ENCODE measurements at regions not wholly inside any gene's neighbourhood (a gene's known extent, or its start where the extent isn't known, plus 50 kb on each side); places are given as distances from the start of the nearest gene placed in this dataset.
A peak's percentile ranks its signal among the peaks of the same experiment; 100 is the strongest.

DNA sequence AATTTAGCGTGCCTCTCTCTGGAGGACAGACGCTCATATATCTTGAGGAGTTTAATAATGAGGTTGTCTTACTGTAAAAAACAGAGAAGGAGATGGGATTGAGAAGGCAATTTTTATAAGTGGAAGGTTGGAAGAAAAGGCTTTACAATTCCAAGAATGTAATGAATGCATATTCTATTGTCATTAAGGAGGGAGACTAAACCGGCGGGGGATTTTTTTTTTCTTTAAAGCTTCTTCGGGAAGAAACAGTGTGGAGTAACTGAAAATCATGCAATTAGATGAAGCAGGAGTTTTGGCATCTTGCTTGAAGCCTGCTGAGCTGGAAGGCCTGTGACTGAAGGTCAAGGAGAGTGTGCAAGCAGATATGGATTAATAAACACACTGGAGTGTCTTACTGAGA is 124.4 kb downstream of the HRH4 start:
- TF ChIP-seq, protein P1, sequence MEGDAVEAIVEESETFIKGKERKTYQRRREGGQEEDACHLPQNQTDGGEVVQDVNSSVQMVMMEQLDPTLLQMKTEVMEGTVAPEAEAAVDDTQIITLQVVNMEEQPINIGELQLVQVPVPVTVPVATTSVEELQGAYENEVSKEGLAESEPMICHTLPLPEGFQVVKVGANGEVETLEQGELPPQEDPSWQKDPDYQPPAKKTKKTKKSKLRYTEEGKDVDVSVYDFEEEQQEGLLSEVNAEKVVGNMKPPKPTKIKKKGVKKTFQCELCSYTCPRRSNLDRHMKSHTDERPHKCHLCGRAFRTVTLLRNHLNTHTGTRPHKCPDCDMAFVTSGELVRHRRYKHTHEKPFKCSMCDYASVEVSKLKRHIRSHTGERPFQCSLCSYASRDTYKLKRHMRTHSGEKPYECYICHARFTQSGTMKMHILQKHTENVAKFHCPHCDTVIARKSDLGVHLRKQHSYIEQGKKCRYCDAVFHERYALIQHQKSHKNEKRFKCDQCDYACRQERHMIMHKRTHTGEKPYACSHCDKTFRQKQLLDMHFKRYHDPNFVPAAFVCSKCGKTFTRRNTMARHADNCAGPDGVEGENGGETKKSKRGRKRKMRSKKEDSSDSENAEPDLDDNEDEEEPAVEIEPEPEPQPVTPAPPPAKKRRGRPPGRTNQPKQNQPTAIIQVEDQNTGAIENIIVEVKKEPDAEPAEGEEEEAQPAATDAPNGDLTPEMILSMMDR (conservative IDR thresholded peaks at IDR 0.05) = no peak
- Mint-ChIP-seq H3K4me1 (peaks cover 8% of the 10 kb centered on the region), H3K27me3 (ENCODE audit: low read depth) (no peaks in the 10 kb centered on the region), H3K36me3 (ENCODE audit: low read depth) (no peaks in the 10 kb centered on the region), H3K4me3 (no peak overlapping the region), H3K27ac (ENCODE audit: unreplicated experiment) (no peak overlapping the region), H3K9me3 (peaks cover 3% of the 10 kb centered on the region)
- no peak for DNase-seq (ENCODE audit: low read depth, low spot score)

DNA sequence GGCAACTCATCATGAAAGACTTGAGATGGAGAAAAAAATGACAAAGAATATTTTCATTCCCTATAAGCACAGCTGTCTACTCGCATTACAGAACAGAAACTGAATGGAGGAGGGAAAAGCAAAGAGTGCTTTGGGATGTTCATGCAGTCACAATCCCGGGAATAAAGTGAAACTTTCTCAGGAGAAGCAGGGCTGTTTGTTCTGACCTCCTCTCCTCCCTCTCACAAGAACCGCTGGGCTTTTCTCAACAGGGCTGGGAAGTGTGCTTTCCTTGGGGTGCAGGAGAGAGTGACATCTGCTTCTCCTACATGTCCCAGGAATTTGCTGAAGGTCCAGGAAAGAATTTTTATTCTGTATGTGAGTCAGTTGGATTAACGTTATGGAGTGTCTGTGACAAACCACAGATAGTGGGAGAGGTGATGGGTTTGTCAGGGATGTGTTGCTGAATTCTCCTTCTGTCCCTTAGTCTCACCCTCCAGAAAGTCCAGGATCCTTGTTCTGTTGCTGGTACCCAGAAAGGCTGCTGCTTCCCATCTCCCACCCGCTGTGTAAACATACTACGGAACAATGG is 125.6 kb downstream of the HRH4 start:
- Mint-ChIP-seq H3K27me3 (ENCODE audit: low read depth) (no peaks in the 10 kb centered on the region), H3K27ac (ENCODE audit: unreplicated experiment) (no peak overlapping the region), H3K4me3 (no peak overlapping the region), H3K4me1 (peaks cover 8% of the 10 kb centered on the region), H3K36me3 (ENCODE audit: low read depth) (no peaks in the 10 kb centered on the region), H3K9me3 (peaks cover 3% of the 10 kb centered on the region)
- DNase-seq (ENCODE audit: low read depth, low spot score) = no peak
- TF ChIP-seq, protein P1 (conservative IDR thresholded peaks at IDR 0.05) = no peak

DNA sequence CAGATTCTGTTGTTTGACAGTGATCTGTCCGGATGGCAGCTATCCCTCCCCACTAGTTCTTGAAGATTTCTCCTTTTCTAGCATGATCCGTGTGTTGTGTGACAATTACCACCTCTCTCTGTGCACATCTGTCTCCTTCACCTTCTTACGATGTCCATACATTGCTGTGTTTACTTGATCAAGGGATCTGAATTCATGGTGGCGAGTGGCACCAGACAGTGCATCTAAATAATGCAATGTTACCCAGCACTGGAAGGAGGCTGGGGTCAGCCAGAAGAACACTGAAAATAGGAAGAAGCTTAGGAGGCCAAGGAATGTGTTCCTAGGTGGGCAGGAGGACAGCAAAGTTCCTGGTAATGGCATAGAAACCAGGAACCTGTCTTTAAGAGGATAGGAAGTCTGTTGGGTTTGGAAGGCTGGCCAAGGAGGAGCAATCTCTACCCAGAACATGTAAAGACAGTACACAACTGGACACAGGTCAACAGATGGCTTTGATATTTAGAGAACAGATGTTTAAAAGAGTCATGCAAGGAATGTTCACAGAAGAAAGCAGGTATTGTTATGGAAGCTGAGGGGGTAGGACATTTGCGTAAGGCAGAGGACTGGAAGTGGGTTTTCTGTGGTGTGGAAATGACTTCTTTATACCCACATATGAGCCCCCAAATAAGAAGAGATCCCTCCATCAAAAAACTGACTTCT is 126.4 kb downstream of the HRH4 start:
- Mint-ChIP-seq H3K9me3 (peaks cover 3% of the 10 kb centered on the region), H3K27ac (ENCODE audit: unreplicated experiment) (peak overlapping the region; percentile 29), H3K4me3 (no peak overlapping the region), H3K4me1 (peaks cover 8% of the 10 kb centered on the region), H3K27me3 (ENCODE audit: low read depth) (no peaks in the 10 kb centered on the region), H3K36me3 (ENCODE audit: low read depth) (no peaks in the 10 kb centered on the region)
- TF ChIP-seq, protein P1 (conservative IDR thresholded peaks at IDR 0.05) = no peak
- DNase-seq (ENCODE audit: low read depth, low spot score) = no peak

DNA sequence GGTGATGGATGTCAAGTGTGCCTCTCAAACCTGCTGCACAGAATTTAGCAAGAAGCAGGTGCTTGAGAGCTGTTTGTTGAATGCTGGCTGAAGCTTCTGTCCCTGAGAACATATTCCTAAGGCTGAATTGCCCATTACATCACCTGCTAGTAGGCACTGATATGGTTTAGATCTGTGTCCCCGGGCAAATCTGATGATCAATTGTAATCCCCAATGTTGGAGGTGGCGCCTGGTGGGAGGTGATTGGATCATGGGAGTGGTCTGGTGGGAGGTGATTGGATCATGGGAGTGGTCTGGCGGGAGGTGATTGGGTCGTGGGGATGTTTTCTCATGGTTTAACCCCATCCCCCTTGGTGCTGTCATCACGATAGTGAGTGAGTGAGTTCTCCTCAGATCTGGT is 128.0 kb downstream of the HRH4 start:
- H3K4me1 Mint-ChIP-seq = peaks cover 8% of the 10 kb centered on the region
- H3K27ac Mint-ChIP-seq (ENCODE audit: unreplicated experiment) = peak overlapping the region; percentile 21
- no peaks in the 10 kb centered on the region for H3K36me3 Mint-ChIP-seq (ENCODE audit: low read depth)
- DNase-seq (ENCODE audit: low read depth, low spot score) = no peak
- H3K4me3 Mint-ChIP-seq = no peak overlapping the region
- peaks cover 5% of the 10 kb centered on the region for H3K9me3 Mint-ChIP-seq
- TF ChIP-seq, protein P1 (conservative IDR thresholded peaks at IDR 0.05) = no peak
- H3K27me3 Mint-ChIP-seq (ENCODE audit: low read depth) = no peaks in the 10 kb centered on the region

DNA sequence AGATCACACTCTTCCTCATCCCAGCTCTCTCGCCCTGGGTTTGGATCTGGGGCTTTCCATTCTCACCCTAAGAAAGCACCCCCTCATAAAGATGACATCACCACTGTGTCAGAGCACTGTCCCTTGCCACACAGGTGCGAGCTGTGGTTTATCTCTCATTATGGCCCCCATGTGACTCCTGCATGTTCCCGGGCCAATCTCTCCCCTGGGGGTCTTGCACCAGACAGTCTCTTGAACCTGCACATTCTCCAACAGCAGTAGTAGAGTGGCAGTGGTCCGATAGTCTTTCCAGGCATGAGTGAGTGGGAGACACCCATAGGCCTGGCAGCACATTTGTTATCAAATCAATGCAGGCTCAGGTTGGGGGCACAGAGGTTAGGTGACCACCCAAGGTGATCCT is 130.5 kb downstream of the HRH4 start:
- H3K27me3 Mint-ChIP-seq (ENCODE audit: low read depth) = no peaks in the 10 kb centered on the region
- H3K9me3 Mint-ChIP-seq = peaks cover 5% of the 10 kb centered on the region
- no peak overlapping the region for H3K27ac Mint-ChIP-seq (ENCODE audit: unreplicated experiment)
- H3K4me1 Mint-ChIP-seq = peaks cover 22% of the 10 kb centered on the region
- H3K36me3 Mint-ChIP-seq (ENCODE audit: low read depth) = no peaks in the 10 kb centered on the region
- DNase-seq (ENCODE audit: low read depth, low spot score) = no peak
- H3K4me3 Mint-ChIP-seq = no peak overlapping the region
- TF ChIP-seq, protein P1 (conservative IDR thresholded peaks at IDR 0.05) = no peak

Measured in neural crest cell (in vitro differentiated cells).